NOMO-1 treated with DMSO at 0.1 percent for 48 hours (cell line): ENCODE measurements at regions not wholly inside any gene's neighbourhood (a gene's known extent, or its start where the extent isn't known, plus 50 kb on each side); places are given as distances from the start of the nearest gene placed in this dataset.

Experiments
- DNase-seq: peaks from one replicate; lab custom pipeline; 2025; ENCODE audit not compliant: unreplicated experiment; lab: John Stamatoyannopoulos, UW

- no peak for DNase-seq
These were observed 119.0 kb upstream of the PPP2R2D start for GRCh38 chr10:131781791-131782190.

- no peak for DNase-seq
These were observed 116.3 kb upstream of the PPP2R2D start for GRCh38 chr10:131784363-131785120.

GRCh38 chr10:131785121-131785460, 115.7 kb upstream of the PPP2R2D start:
- no peak for DNase-seq

GRCh38 chr10:131786756-131787605, 113.8 kb upstream of the PPP2R2D start:
- DNase-seq: no peak

- DNase-seq: no peak
These were observed 112.8 kb upstream of the PPP2R2D start for GRCh38 chr10:131787961-131788360.

- DNase-seq: no peak
These were observed 112.4 kb upstream of the PPP2R2D start for GRCh38 chr10:131788386-131788785.

GRCh38 chr10:131789516-131789915, 111.3 kb upstream of the PPP2R2D start:
- DNase-seq: no peak

GRCh38 chr10:131790021-131790420, 110.8 kb upstream of the PPP2R2D start:
- no peak for DNase-seq

GRCh38 chr10:131792011-131792651, 108.7 kb upstream of the PPP2R2D start:
- DNase-seq: no peak

GRCh38 chr10:131792809-131793208, 108.0 kb upstream of the PPP2R2D start:
- no peak for DNase-seq

GRCh38 chr10:131795761-131796160, 105.0 kb upstream of the PPP2R2D start:
- DNase-seq: no peak

GRCh38 chr10:131797626-131798025, 103.2 kb upstream of the PPP2R2D start:
- DNase-seq: no peak

GRCh38 chr10:131799429-131799828, 101.4 kb upstream of the PPP2R2D start:
- no peak for DNase-seq

- DNase-seq: no peak
These were observed 98.5 kb upstream of the PPP2R2D start for GRCh38 chr10:131802156-131802915.

- DNase-seq: no peak
These were observed 97.8 kb upstream of the PPP2R2D start for GRCh38 chr10:131802996-131803395.

GRCh38 chr10:131803860-131804425, 96.9 kb upstream of the PPP2R2D start:
- no peak for DNase-seq

- no peak for DNase-seq
These were observed 96.1 kb upstream of the PPP2R2D start for GRCh38 chr10:131804551-131805295.

- no peak for DNase-seq
These were observed 95.1 kb upstream of the PPP2R2D start for GRCh38 chr10:131805696-131806095.

- no peak for DNase-seq
These were observed 94.7 kb upstream of the PPP2R2D start for GRCh38 chr10:131806146-131806545.

- no peak for DNase-seq
These were observed 94.0 kb upstream of the PPP2R2D start for GRCh38 chr10:131806646-131807317.
